ENCODE measurements at regions not wholly inside any gene's neighbourhood (a gene's known extent, or its start where the extent isn't known, plus 50 kb on each side); places are given as distances from the start of the nearest gene placed in this dataset.

DNA sequence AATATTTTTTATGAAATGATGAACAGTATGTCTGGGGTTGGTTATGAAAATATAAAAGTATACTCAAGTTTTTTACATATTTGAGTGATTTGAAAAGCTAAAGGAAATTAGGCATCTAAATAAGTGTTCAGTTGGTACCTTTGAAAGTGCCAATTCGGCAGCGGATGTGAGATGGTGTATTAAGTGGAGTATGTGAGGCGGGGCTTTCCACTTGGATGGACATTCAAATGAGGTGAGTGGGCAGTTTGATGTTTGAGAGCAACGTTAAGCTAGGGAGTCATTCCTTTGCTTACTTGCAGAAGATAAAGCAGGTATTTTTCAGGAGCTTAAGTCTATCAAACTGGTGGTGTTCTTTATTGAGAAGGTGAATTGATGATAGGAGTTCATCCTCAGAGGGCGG lies 189.0 kb upstream of the GOLIM4 start:
- TF ChIP-seq, protein P1, sequence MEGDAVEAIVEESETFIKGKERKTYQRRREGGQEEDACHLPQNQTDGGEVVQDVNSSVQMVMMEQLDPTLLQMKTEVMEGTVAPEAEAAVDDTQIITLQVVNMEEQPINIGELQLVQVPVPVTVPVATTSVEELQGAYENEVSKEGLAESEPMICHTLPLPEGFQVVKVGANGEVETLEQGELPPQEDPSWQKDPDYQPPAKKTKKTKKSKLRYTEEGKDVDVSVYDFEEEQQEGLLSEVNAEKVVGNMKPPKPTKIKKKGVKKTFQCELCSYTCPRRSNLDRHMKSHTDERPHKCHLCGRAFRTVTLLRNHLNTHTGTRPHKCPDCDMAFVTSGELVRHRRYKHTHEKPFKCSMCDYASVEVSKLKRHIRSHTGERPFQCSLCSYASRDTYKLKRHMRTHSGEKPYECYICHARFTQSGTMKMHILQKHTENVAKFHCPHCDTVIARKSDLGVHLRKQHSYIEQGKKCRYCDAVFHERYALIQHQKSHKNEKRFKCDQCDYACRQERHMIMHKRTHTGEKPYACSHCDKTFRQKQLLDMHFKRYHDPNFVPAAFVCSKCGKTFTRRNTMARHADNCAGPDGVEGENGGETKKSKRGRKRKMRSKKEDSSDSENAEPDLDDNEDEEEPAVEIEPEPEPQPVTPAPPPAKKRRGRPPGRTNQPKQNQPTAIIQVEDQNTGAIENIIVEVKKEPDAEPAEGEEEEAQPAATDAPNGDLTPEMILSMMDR (IDR thresholded peaks at IDR 0.05) = no peak
- TF ChIP-seq POLR2A (IDR thresholded peaks at IDR 0.05) = no peak

Data from right lobe of liver (tissue), 4 donors.